Ramos (cell line): ENCODE measurements at regions not wholly inside any gene's neighbourhood (a gene's known extent, or its start where the extent isn't known, plus 50 kb on each side); places are given as distances from the start of the nearest gene placed in this dataset.
"Not testable (repeated sequence)": the region's sequence is repeated elsewhere in the genome, so short reads cannot be mapped to it uniquely, and the experiment has no call there.

ENCODE experiments used
- in situ Hi-C: fragments of 300-500 bp; cut with MboI; formaldehyde crosslinking; loops from one replicate; pipeline ENCODE4 v1.14.3; 2022; ENCODE audit warnings: low sequenced_read_pairs; ENCODE audit not compliant: unreplicated experiment

DNA sequence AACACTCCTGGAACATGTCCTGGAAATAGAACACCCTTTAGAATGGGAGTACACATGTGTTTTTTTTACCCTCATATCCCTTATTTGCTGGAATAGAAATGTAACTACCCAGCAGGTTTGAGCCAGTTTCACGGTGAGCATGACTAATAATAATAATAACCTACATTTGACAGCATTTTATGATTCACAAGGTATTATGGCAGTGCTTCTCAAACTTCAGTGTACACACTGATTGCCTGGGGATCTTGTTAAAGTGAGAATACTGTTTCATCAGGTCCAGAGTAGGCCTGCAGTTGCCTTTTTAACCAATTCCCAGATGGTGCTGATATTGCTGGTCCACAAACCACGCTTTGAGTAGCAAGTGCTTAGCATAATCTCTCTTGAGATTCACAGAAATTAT lies 63.9 kb downstream of the NFKBIZ start:
- in situ Hi-C loops, result no loop called here

DNA sequence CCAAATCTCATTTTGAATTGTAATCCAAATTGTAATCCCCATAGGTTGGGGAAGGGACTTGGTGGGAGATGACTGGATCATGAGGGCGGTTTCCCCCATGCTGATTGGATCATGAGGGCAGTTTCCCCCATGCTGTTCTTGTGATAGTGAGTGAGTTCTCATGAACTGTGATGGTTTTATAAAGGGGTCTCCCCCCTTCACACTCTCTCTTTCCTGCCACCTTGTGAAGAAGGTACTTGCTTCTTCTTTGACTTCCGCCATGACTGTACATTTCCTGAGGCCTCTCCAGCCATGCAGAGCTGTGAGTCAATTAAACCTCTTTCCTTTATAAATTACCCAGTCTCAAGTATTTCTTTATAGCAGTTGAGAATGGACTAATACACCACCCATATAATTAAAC lies 68.4 kb downstream of the NFKBIZ start:
- in situ Hi-C loops, result not testable (repeated sequence)

DNA sequence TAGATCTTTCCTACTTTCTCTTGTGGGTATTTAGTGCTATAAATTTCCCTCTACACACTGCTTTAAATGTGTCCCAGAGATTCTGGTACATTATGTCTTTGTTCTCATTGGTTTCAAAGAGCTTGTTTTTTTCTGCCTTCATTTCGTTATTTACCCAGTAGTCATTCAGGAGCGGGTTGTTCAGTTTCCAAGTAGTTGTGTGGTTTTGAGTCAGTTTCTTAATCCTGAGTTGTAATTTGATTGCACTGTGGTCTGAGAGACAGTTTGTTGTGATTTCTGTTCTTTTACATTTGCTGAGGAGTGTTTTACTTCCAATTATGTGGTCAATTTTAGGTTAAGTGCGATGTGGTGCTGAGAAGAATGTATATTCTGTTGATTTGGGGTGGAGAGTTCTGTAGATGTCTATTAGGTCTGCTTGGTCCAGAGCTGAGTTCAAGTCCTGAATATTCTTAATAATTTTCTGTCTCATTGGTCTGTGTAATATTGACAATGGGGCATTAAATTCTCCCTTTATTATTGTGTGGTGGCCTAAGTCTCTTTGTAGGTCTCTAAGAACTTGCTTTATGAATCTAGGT lies 72.9 kb downstream of the NFKBIZ start:
- in situ Hi-C loops, result not testable (repeated sequence)

DNA sequence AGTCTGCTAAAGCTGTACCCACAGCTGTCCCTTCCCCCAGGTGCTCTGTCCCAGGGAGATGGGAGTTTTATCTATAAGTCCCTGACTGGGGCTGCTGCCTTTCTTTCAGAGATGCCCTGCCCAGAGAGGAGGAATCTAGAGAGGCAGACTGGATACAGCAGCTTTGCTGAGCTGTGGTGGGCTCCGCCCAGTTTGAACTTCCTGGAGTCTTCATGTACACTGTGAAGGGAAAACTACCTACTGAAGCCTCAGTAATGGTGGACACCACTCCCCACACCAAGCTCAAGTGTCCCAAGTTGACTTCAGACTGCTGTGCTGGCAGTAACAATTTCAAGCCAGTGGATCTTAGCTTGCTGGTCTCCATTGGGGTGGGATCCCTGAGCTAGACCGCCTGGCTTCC lies 75.3 kb downstream of the NFKBIZ start:
- in situ Hi-C loops, result not testable (repeated sequence)

DNA sequence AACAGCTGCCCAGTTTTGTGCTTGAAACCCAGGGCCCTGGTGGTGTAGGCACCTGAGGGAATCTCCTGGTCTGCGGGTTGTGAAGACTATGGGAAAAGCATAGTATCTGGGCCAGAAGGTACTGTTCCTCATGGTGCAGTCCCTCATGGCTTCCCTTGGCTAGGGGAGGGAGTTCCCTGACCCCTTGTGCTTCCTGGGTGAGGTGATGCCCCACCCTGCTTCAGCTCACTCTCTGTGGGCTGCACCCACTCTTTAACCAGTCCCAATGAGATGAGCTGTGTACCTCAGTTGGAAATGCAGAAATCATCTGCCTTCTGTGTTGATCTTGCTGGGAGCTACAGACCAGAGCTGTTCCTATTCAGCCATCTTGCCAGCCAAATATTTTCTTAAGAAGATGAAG lies 75.8 kb downstream of the NFKBIZ start:
- in situ Hi-C loops, result not testable (repeated sequence)

DNA sequence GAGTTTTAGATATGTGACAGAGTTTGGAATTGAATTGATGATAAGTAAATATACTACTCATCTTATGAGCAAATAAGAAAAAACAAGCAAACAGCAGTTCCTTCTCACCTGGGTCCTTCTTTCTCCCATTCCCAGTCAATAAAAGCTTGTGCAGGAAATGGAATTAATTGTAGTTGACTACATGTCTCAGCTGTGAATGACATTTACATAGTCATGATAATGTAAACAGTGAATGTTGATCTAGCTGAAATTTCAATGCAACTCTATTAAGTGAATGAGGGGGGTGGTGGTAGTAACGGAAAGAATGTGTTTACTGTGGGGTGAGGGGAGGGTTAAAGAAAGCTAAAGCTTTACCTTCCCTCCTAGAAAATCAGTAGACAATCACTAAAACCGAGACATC lies 76.2 kb downstream of the NFKBIZ start:
- in situ Hi-C loops, result no loop called here

DNA sequence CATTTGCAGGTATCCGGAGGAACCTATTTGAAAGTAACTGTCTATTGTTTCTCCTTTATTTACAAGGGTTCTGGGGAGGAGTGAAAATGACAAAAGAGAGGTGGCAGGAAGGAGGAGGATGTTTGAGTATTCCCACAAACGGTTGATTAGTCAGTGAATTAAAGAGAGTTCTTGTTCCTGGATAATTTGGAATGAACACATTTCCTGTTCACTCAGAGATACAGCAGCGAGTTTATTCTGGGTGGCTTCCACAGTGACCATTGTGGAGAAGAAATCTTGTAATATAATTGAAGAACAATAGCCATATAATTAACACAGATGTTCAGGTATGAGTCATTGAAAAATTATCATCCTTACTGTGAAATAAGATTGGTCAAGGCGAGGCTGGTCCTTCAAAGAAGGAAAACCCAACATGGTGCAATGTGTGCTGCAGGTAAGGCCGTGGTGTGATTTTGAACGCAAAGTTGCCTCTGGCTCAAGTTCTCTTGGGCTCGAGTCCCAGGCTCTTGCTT lies 77.3 kb downstream of the NFKBIZ start:
- in situ Hi-C loops, result no loop called here

DNA sequence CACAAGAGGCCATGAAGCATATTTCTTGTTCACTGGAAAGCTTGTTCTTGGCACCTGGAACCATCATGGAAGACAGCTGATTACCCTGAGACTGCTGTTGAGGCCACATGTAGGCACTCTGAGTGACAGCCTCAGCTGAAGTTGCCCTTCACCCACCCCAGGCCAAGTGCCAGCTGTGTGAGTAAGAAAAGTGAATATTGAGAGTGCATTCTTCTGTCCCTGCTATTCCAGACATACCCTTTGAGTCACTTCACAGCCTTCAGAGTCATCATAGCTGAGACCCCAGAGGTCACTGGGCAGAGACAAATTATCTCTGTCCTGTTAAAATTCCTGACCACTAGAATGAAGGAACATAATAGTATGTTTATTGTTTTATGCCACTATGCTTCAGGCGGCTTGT lies 79.6 kb downstream of the NFKBIZ start:
- in situ Hi-C loops, result no loop called here

DNA sequence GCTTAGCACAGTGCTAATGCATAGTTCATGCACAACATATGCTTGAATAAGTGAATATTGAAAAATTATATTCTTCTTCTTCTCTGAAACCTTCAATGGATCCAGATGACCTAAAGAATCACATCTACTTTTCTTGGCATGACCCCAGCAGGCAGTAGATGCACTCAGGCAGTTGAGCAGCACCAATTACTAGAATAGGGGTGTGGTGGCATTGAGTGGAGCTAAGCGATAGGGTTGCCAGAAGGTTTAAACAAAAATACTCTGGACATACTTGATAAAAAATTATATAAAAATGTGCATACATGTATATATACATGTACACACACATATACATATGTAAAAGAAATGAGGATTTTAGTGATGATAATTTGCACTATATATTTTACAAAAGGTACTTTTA lies 81.8 kb downstream of the NFKBIZ start:
- in situ Hi-C loops, result no loop called here

DNA sequence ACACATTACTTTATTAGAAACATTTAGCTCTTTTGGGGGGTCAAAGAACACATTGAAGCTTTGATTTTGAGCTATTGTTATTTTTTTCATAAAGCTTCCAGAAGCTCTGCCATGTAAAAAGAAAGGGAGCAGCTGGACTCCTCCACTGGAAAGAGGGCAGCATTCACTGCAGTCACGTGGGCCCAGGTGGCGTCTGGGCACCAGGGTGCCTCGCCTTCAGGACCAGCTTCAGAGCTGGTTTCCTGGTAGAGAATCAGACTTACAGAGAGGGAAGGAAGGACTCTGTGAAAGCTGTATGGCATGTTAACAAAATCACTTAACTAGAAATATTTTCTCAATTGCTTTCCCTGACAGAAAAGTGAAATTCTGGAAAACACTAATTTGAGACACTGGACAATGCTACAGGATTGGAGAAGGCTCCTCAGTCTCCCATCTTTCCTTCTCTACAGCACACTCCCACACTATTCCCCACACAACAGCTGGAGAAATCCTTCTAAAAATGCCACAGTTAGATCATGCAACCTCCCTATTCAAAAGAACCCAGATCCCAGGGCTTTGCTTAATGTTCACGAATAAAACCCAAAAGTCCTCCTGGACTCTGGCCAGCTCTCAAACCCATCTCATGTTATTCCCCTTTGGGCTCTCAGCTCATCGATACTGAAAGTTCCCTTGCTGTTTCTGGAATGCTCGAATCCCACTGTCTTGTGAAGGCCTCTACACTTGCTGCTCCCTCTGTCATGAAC lies 83.2 kb downstream of the NFKBIZ start:
- in situ Hi-C loops, result no loop called here

DNA sequence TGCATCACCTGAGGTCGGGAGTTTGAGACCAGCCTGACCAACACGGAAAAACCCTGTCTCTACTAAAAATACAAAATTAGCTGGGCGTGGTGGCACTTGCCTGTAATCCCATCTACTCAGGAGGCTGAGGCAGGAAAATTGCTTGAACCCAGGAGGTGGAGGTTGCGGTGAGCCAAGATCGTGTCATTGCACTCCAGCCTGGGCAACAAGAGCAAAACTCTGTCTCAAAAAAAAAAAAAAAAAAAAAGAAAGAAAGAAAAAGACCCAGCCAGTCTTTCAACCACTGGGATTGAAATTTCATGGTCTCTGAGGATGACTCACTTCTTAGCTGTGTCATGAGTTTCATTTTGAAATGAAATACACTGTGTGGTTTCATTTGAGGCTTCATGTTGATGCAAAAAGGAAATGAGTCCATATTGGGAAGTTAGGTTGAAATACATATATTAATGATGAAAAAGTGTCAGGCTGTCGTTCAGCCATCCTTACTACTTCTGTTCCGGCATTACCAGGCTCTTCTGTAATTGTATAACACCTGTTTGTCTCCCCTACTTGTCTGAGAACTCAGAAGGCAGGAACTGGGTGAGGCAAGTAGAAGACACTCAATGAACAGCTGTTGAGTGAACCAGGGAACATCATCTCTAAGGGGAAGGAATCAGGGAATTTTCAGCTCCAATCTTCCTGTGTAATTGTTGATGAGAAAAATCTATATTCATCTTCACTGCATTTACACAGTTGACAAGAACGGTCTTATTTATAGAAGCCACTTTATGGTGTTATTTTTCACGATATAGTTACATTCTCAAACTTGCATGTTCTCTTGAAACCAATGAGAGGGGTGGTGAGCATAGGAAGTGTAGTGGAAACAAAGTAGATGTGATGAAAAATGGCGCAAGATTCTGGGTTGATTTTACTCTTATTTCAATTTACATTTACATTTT lies 87.4 kb downstream of the NFKBIZ start:
- in situ Hi-C loops, result no loop called here

DNA sequence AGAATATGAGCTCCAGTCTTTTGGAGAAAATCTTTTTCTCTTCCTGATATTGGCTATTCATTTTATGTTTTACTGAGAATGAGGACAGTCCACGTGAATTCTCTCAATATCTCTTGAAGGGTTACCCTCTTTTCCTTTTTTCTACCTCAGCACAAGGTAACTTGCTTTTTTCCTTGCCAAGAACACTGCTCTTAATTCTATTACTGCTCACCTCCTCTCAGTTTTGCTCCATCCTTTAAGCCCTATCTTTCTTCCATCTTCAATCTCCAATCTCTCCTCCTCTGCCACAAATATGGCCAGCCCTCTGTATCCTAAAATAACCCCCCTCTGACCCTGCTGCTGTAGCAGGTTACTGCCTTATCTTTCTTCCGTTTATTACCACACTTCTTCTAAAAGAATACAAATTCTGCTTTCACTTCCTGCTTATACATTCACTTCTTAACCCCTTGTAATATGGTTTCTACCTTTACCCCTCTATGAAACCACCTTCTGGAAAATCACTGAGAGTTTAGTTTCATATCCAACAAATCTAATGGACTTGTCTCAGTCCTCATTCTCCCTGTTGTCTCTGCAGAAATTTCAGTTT lies 89.0 kb downstream of the NFKBIZ start:
- in situ Hi-C loops, result no loop called here

DNA sequence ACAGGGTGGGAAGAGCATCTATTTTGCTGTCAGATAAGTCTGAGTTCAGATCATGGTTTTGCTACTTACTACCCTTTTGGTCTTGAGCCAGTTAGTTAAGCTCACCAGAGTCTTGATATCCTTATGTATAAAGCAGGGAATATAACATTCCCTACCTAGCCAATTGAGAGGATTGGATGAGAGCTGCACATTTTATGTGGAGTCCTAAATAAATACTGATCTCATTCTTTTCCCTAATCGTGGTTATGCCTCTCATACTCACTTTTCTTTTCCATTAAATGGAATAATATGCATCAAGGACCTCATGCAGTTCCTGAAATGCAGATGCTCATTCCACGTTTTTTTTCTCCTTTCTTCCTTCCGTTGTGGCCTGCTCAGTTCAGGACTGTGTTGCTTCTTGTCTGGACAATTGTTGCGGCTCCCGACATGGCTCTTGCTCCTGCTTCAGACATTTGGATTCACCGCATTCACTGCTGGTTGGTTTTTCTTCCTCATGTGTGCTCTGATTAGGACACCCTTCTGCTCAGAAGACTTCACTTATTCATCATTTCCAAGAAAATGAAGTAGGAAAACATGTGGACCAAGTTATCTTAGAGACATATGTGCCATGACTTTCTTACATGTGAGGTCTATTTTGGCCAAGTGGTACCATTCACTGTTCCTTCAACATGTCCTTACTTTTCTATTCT lies 90.2 kb downstream of the NFKBIZ start:
- in situ Hi-C loops, result no loop called here

DNA sequence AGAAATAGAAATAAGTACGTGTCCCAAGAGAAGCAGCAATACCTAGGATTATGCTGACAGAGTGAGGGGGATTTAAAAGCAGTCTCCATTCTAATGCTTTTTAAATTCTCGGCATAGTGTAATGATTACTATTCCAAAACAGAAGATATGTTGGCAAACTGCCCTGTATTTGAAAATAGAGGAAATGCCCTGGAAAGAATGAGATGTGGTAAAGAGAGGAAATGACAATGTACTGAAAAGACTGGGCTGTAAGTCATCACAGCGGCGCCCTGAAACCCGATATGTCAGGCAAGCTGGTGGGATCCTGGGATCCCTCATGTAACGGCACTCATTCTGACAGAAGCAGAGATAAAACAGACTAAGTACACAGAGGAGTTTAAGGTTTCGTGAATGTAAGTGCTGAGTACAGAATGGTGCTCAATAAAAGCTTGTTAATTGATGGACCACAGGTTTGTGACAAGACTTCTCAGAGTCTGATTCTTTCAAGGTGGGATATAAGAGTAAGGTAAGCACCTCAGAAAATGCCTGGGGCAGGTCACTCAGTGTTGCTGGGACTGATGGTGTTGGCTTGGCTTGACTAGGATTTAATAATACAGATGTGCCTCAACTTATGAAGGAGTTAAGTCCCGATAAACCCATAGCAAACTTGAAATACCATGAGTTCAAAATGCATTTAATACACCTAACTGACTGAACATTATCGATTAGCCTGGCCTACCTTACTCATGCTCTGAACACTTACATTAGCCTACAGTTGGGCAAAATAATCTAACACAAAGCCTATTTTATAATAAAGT lies 91.4 kb downstream of the NFKBIZ start:
- in situ Hi-C loops, result no loop called here

DNA sequence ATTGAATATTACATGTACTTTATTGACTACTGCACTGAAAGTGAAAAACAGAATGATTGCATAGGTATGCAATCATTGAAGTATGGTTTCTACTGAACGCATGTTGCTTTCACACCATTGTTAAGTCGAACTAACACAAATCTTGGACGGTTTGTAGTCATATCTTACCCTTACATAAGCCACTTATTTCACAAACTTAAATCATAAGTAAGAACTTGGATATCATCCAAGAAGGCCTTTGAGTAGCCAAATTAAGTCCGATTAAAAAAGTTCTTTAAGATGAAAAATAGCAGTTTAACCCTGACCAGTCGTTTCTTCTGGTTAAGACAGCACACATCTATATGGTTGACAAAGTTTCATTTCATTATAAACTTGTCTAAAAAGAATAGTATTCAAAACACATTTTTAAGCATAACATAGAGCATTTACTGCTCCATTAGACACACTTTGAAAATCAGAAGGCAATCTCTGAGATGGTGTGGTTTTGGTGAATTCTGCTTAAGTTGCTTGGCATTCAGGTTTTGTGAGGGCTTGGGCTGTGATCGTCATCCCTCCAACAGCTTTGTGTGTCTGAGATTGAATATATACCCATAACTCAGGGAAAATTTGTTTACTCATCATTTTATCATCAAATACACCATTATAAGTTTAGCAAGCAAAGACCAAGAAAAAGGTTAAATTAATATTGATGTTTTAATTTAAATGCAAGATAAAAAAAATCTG lies 92.2 kb downstream of the NFKBIZ start:
- in situ Hi-C loops, result no loop called here

DNA sequence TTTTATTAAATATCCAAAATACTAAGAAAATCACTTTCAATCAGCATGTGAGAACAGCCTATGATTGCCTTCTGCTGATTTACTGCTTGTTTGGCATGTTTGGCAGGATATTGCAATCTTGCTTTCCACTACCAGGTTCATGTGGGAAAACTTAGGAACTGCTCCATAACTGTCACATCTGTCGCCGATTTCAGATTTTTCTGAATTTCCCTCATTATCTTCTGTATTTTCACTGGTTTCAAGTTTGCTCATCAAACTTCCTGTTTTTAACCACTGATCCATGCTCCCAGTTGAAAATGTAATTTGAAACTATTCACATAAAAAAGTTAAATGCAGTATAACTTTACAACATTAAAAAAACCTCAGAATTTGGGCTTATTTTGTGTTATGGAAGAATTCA lies 93.0 kb downstream of the NFKBIZ start:
- in situ Hi-C loops, result no loop called here

DNA sequence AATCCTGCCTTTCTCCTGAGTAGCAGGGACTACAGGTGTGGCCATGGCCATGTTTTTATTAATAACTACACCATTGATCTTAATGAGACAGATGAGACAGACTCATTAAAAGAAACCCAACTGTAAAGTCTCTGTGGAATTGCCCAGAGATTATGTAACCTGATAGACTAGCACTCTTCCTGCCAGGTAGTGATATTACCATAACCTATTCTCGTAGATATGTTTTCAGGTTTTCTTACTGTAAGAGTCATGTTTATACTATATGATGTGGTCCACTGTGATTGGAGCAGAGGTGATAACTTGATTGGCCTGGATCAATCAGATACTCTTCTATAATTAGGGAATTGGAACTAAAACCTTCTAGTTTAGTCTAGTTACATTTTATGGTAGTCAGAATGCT lies 93.7 kb downstream of the NFKBIZ start:
- in situ Hi-C loops, result no loop called here

DNA sequence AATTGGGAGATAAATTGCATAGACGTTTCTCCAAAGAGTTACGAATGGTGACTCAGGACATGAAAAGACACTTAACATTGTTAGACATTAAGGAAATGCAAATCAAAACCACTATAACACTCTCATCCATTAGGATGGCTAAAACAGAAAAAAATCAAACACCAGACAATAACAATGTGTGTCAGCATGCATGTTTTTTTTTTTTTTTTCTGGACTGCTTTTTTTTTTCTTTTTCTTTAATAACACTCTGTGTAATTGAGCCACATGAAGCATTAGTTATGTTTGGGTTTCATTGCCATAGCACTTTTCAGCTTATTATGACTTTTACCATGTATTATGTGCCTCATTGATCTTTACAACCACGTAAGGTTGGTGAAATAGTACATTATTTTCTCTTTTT lies 95.0 kb downstream of the NFKBIZ start:
- in situ Hi-C loops, result no loop called here

DNA sequence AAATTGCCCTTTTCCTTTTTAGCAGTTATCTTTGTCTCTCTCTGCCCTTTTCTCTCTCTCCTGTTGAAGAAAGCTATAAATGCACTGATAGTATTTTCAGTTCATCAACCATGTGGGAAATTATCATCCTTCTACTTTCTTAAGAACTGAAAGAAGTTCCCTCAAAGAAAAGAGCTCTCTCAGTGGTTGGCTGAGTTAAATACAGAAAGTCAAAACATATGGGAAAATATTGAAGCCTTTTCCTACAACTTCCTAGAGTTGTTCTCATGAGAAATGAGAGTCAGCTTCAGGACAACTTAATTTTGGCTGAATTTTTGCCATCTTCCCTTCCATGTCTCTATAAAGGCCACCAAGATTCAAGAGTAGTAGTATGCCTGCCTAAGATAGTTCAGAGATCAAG lies 96.7 kb downstream of the NFKBIZ start:
- in situ Hi-C loops, result no loop called here
